ENCODE measurements at regions not wholly inside any gene's neighbourhood (a gene's known extent, or its start where the extent isn't known, plus 50 kb on each side); places are given as distances from the start of the nearest gene placed in this dataset.
"Not testable (repeated sequence)": the region's sequence is repeated elsewhere in the genome, so short reads cannot be mapped to it uniquely, and the experiment has no call there.

- DNase-seq = no peak
Observed at GRCh38 chr22:22759889-22760546, 115.6 kb downstream of the GGTLC2 start.

GRCh38 chr22:22761606-22761962 is 117.2 kb downstream of the GGTLC2 start:
- no peak for DNase-seq

- DNase-seq = no peak
Observed at GRCh38 chr22:22761963-22762772, 117.8 kb downstream of the GGTLC2 start.

- no peak for DNase-seq
Observed at GRCh38 chr22:22763512-22763911, 119.1 kb downstream of the GGTLC2 start.

- DNase-seq = no peak
Observed at GRCh38 chr22:22764085-22764484, 119.7 kb downstream of the GGTLC2 start.

GRCh38 chr22:22767876-22768602 is 119.6 kb upstream of the IGLL5 start:
- DNase-seq = no peak

- DNase-seq = no peak
Observed at GRCh38 chr22:22768885-22769284, 118.7 kb upstream of the IGLL5 start.

- DNase-seq = no peak
Observed at GRCh38 chr22:22769434-22770279, 118.0 kb upstream of the IGLL5 start.

- no peak for DNase-seq
Observed at GRCh38 chr22:22770280-22770871, 117.2 kb upstream of the IGLL5 start.

GRCh38 chr22:22770881-22771280 is 116.7 kb upstream of the IGLL5 start:
- no peak for DNase-seq

GRCh38 chr22:22771696-22772377 is 115.8 kb upstream of the IGLL5 start:
- DNase-seq = no peak

- no peak for DNase-seq
Observed at GRCh38 chr22:22772396-22772795, 115.2 kb upstream of the IGLL5 start.

- DNase-seq = no peak
Observed at GRCh38 chr22:22772883-22773282, 114.7 kb upstream of the IGLL5 start.

GRCh38 chr22:22773427-22773826 is 114.2 kb upstream of the IGLL5 start:
- DNase-seq = no peak

- DNase-seq = no peak
Observed at GRCh38 chr22:22773979-22774604, 113.5 kb upstream of the IGLL5 start.

GRCh38 chr22:22774762-22775161 is 112.9 kb upstream of the IGLL5 start:
- not testable (repeated sequence) for DNase-seq

- DNase-seq = no peak
Observed at GRCh38 chr22:22776121-22776520, 111.5 kb upstream of the IGLL5 start.

GRCh38 chr22:22779213-22779612 is 108.4 kb upstream of the IGLL5 start:
- no peak for DNase-seq

GRCh38 chr22:22783575-22783974 is 104.0 kb upstream of the IGLL5 start:
- no peak for DNase-seq

GRCh38 chr22:22784249-22785039 is 103.2 kb upstream of the IGLL5 start:
- DNase-seq = no peak
